HL-60 (cell line): ENCODE measurements at regions not wholly inside any gene's neighbourhood (a gene's known extent, or its start where the extent isn't known, plus 50 kb on each side); places are given as distances from the start of the nearest gene placed in this dataset.

Experiments
- POLR2AphosphoS5 ChIP-seq: IDR thresholded peaks from 2 replicates; pipeline ENCODE4 v1.6.1; 2012; ENCODE audit warnings: low read depth
- SPI1 ChIP-seq: IDR thresholded peaks from 2 replicates; pipeline ENCODE4 v1.6.1; 2012; ENCODE audit warnings: low read depth, mild to moderate bottlenecking, borderline replicate concordance
- TF ChIP-seq, protein P1 (sequence below): IDR thresholded peaks from 2 replicates; pipeline ENCODE4 v1.6.1; 2012; ENCODE audit warnings: low read depth; ENCODE audit not compliant: insufficient replicate concordance
- TF ChIP-seq, protein P2 (sequence below): IDR thresholded peaks from one replicate; pipeline ENCODE4 v1.5.1; 2011; ENCODE audit warnings: low read length, control low read depth, inconsistent platforms; ENCODE audit not compliant: insufficient read depth

DNA sequence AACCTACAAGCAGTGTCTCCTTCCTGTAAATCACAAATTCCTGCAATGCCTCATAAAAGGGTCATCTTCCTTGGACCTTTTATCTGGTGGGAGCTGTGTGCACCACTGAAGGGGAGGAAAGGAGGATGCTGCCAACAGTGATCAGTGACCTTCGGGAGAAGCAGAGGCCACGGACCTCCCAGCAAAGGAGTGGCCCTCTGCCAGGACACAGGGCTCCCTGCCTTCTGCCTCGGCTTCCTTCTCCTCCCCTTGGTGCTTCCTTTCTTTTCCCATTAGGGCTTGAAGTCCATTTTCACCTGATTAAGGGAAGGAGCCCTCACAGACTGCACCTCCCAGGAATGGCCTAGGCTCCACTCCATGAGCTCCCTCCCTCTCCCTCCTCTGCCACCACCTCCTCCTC, 85.3 kb upstream of the ITGA6 start:
- TF ChIP-seq, protein P1, sequence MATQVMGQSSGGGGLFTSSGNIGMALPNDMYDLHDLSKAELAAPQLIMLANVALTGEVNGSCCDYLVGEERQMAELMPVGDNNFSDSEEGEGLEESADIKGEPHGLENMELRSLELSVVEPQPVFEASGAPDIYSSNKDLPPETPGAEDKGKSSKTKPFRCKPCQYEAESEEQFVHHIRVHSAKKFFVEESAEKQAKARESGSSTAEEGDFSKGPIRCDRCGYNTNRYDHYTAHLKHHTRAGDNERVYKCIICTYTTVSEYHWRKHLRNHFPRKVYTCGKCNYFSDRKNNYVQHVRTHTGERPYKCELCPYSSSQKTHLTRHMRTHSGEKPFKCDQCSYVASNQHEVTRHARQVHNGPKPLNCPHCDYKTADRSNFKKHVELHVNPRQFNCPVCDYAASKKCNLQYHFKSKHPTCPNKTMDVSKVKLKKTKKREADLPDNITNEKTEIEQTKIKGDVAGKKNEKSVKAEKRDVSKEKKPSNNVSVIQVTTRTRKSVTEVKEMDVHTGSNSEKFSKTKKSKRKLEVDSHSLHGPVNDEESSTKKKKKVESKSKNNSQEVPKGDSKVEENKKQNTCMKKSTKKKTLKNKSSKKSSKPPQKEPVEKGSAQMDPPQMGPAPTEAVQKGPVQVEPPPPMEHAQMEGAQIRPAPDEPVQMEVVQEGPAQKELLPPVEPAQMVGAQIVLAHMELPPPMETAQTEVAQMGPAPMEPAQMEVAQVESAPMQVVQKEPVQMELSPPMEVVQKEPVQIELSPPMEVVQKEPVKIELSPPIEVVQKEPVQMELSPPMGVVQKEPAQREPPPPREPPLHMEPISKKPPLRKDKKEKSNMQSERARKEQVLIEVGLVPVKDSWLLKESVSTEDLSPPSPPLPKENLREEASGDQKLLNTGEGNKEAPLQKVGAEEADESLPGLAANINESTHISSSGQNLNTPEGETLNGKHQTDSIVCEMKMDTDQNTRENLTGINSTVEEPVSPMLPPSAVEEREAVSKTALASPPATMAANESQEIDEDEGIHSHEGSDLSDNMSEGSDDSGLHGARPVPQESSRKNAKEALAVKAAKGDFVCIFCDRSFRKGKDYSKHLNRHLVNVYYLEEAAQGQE, result no peak
- TF ChIP-seq, protein P2, sequence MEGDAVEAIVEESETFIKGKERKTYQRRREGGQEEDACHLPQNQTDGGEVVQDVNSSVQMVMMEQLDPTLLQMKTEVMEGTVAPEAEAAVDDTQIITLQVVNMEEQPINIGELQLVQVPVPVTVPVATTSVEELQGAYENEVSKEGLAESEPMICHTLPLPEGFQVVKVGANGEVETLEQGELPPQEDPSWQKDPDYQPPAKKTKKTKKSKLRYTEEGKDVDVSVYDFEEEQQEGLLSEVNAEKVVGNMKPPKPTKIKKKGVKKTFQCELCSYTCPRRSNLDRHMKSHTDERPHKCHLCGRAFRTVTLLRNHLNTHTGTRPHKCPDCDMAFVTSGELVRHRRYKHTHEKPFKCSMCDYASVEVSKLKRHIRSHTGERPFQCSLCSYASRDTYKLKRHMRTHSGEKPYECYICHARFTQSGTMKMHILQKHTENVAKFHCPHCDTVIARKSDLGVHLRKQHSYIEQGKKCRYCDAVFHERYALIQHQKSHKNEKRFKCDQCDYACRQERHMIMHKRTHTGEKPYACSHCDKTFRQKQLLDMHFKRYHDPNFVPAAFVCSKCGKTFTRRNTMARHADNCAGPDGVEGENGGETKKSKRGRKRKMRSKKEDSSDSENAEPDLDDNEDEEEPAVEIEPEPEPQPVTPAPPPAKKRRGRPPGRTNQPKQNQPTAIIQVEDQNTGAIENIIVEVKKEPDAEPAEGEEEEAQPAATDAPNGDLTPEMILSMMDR, result no peak
- no peak for TF ChIP-seq SPI1
- TF ChIP-seq POLR2AphosphoS5, result no peak
